GM21447 (cell line): ENCODE measurements at regions not wholly inside any gene's neighbourhood (a gene's known extent, or its start where the extent isn't known, plus 50 kb on each side); places are given as distances from the start of the nearest gene placed in this dataset.

Experiments used
- ATAC-seq: cut with Tn5 transposase; IDR thresholded peaks from one replicate; pipeline ENCODE4 v1.9.1; 2021; ENCODE audit not compliant: unreplicated experiment

- no peak for ATAC-seq
Observed at GRCh38 chr2:145137901-145138300, 618.0 kb upstream of the ZEB2 start.

GRCh38 chr2:145137211-145137610 is 617.3 kb upstream of the ZEB2 start:
- no peak for ATAC-seq

GRCh38 chr2:145136702-145137101 is 616.8 kb upstream of the ZEB2 start:
- ATAC-seq, result no peak

GRCh38 chr2:145126146-145126545 is 606.2 kb upstream of the ZEB2 start:
- ATAC-seq, result no peak

GRCh38 chr2:145124085-145124484 is 604.2 kb upstream of the ZEB2 start:
- ATAC-seq, result no peak

- no peak for ATAC-seq
Observed at GRCh38 chr2:145123606-145124005, 603.7 kb upstream of the ZEB2 start.

GRCh38 chr2:145119225-145119624 is 599.3 kb upstream of the ZEB2 start:
- ATAC-seq, result no peak

GRCh38 chr2:145116834-145117725 is 597.2 kb upstream of the ZEB2 start:
- ATAC-seq, result no peak

GRCh38 chr2:145116056-145116455 is 596.1 kb upstream of the ZEB2 start:
- no peak for ATAC-seq

- ATAC-seq, result no peak
Observed at GRCh38 chr2:145114726-145115125, 594.8 kb upstream of the ZEB2 start.

- ATAC-seq, result no peak
Observed at GRCh38 chr2:145112467-145112866, 592.5 kb upstream of the ZEB2 start.

GRCh38 chr2:145110668-145111356 is 590.9 kb upstream of the ZEB2 start:
- no peak for ATAC-seq

GRCh38 chr2:145108959-145109710 is 589.2 kb upstream of the ZEB2 start:
- no peak for ATAC-seq

- no peak for ATAC-seq
Observed at GRCh38 chr2:145108361-145108778, 588.5 kb upstream of the ZEB2 start.

- no peak for ATAC-seq
Observed at GRCh38 chr2:145106293-145106692, 586.4 kb upstream of the ZEB2 start.

GRCh38 chr2:145102706-145103105 is 582.8 kb upstream of the ZEB2 start:
- ATAC-seq, result no peak

GRCh38 chr2:145100301-145100700 is 580.4 kb upstream of the ZEB2 start:
- no peak for ATAC-seq

GRCh38 chr2:145096582-145096981 is 576.7 kb upstream of the ZEB2 start:
- ATAC-seq, result no peak

- no peak for ATAC-seq
Observed at GRCh38 chr2:145095641-145096435, 575.9 kb upstream of the ZEB2 start.

GRCh38 chr2:145094370-145094769 is 574.5 kb upstream of the ZEB2 start:
- ATAC-seq, result no peak

- no peak for ATAC-seq
Observed at GRCh38 chr2:145091967-145092366, 572.0 kb upstream of the ZEB2 start.
